ENCODE measurements at regions not wholly inside any gene's neighbourhood (a gene's known extent, or its start where the extent isn't known, plus 50 kb on each side); places are given as distances from the start of the nearest gene placed in this dataset.

DNA sequence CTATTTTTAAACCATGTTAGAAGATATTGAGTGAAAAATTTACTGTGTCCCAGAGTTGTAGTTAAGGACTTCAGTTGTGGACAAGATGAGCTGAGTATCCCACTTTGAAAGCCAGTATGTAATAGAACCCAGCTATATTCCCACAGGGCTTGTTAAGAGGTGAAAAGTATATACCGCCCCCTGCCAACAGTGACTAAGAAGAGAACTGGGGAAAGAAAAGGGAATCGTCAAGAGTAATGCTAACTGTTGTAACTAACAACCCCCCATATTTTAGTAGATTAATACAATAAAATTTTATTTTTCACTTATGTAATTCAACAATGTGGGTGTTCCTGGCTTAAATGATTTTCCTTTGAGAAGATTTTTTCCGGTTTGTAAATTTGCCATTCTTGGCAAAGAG, 250.4 kb upstream of the GIMD1 start:
- no peaks in the 10 kb centered on the region for H3K27me3 Mint-ChIP-seq (ENCODE audit: insufficient read depth, low read depth, poor library complexity)
- no peak overlapping the region for H3K27ac Mint-ChIP-seq
- no peak overlapping the region for H2AFZ ChIP-seq
- peak; percentile 87 for ATAC-seq
- H3K9me3 Mint-ChIP-seq = no peaks in the 10 kb centered on the region
- H3K27ac ChIP-seq (ENCODE audit: low read depth) = no peak overlapping the region
- DNase-seq (ENCODE audit: low spot score) = peak; percentile 66
- no peaks in the 10 kb centered on the region for H3K9me2 ChIP-seq (ENCODE audit: insufficient read depth)
- peaks cover 8% of the 10 kb centered on the region; the same call in 2 of the 3 replicates for H3K4me1 Mint-ChIP-seq
- no peaks in the 10 kb centered on the region for H4K20me1 ChIP-seq (replicated peaks; ENCODE audit: insufficient read depth)
- H3K36me3 ChIP-seq (ENCODE audit: insufficient read depth) = no peaks in the 10 kb centered on the region
- H3K36me3 Mint-ChIP-seq (ENCODE audit: low read depth) = no peaks in the 10 kb centered on the region
- no peak overlapping the region for H3K4me3 ChIP-seq
- H3K27me3 ChIP-seq (ENCODE audit: insufficient read depth) = no peaks in the 10 kb centered on the region
- H3K4me1 ChIP-seq (ENCODE audit: insufficient read depth) = no peaks in the 10 kb centered on the region; the same call in 1 of the 2 replicates
- no peaks in the 10 kb centered on the region for H3F3A ChIP-seq (replicated peaks; ENCODE audit: low read depth)
- TF ChIP-seq, protein P1, sequence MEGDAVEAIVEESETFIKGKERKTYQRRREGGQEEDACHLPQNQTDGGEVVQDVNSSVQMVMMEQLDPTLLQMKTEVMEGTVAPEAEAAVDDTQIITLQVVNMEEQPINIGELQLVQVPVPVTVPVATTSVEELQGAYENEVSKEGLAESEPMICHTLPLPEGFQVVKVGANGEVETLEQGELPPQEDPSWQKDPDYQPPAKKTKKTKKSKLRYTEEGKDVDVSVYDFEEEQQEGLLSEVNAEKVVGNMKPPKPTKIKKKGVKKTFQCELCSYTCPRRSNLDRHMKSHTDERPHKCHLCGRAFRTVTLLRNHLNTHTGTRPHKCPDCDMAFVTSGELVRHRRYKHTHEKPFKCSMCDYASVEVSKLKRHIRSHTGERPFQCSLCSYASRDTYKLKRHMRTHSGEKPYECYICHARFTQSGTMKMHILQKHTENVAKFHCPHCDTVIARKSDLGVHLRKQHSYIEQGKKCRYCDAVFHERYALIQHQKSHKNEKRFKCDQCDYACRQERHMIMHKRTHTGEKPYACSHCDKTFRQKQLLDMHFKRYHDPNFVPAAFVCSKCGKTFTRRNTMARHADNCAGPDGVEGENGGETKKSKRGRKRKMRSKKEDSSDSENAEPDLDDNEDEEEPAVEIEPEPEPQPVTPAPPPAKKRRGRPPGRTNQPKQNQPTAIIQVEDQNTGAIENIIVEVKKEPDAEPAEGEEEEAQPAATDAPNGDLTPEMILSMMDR (conservative IDR thresholded peaks at IDR 0.05; ENCODE audit: low read depth in 2 of 2) = peak; percentile 55 to 61
- TF ChIP-seq CREB1 (CRISPR knock-in tag; IDR thresholded peaks at IDR 0.05; ENCODE audit: low read depth) (no peak), EZH2 (IDR thresholded peaks at IDR 0.05; ENCODE audit: low read depth, unreplicated experiment) (no peak)
- H3K4me2 ChIP-seq = no peak overlapping the region
- H3K4me3 Mint-ChIP-seq = no peak overlapping the region
- H3K79me2 ChIP-seq (replicated peaks; ENCODE audit: insufficient read depth) = no peaks in the 10 kb centered on the region

DNA sequence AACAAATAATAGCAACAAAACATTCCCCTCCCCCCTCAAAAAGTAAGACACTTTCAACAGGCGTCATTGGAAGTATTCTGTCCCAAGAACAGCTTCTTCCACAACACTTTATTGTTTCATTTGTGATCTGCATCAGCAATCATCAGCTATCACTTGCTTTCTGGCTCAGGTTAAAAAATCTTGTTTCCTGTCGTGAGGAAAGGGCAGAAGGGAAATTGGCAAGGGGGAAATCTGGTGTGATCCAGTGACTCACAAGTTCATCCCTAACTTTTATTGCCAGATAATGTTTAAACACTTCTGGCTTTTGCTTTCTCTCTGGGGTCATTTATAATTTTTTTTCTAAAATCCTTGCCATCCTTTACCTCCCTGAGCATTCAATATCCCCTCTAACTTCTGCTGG, 247.4 kb upstream of the GIMD1 start:
- Histone ChIP-seq H3K27ac (ENCODE audit: low read depth) (no peak overlapping the region), H3K36me3 (ENCODE audit: insufficient read depth) (no peaks in the 10 kb centered on the region), H3K4me2 (no peak overlapping the region), H3K4me3 (no peak overlapping the region), H3K79me2 (replicated peaks; ENCODE audit: insufficient read depth) (no peaks in the 10 kb centered on the region), H4K20me1 (replicated peaks; ENCODE audit: insufficient read depth) (no peaks in the 10 kb centered on the region), H3F3A (replicated peaks; ENCODE audit: low read depth) (no peaks in the 10 kb centered on the region), H3K27me3 (ENCODE audit: insufficient read depth) (no peaks in the 10 kb centered on the region), H3K4me1 (ENCODE audit: insufficient read depth) (no peaks in the 10 kb centered on the region; the same call in 1 of the 2 replicates), H2AFZ (0 out of 2 replicates have a peak overlapping the region, but pooled peaks have one; percentile 5), H3K9me2 (ENCODE audit: insufficient read depth) (no peaks in the 10 kb centered on the region)
- Mint-ChIP-seq H3K27me3 (ENCODE audit: insufficient read depth, low read depth, poor library complexity) (no peaks in the 10 kb centered on the region), H3K36me3 (ENCODE audit: low read depth) (peaks cover 1% of the 10 kb centered on the region; the same call in 1 of the 3 replicates), H3K27ac (no peak overlapping the region; the same call in 1 of the 2 replicates), H3K4me3 (no peak overlapping the region), H3K9me3 (peaks cover 5% of the 10 kb centered on the region; the same call in 1 of the 3 replicates), H3K4me1 (peaks cover 8% of the 10 kb centered on the region; the same call in 2 of the 3 replicates)
- ATAC-seq = no peak
- no peak for DNase-seq (ENCODE audit: low spot score)
- TF ChIP-seq, protein P2, sequence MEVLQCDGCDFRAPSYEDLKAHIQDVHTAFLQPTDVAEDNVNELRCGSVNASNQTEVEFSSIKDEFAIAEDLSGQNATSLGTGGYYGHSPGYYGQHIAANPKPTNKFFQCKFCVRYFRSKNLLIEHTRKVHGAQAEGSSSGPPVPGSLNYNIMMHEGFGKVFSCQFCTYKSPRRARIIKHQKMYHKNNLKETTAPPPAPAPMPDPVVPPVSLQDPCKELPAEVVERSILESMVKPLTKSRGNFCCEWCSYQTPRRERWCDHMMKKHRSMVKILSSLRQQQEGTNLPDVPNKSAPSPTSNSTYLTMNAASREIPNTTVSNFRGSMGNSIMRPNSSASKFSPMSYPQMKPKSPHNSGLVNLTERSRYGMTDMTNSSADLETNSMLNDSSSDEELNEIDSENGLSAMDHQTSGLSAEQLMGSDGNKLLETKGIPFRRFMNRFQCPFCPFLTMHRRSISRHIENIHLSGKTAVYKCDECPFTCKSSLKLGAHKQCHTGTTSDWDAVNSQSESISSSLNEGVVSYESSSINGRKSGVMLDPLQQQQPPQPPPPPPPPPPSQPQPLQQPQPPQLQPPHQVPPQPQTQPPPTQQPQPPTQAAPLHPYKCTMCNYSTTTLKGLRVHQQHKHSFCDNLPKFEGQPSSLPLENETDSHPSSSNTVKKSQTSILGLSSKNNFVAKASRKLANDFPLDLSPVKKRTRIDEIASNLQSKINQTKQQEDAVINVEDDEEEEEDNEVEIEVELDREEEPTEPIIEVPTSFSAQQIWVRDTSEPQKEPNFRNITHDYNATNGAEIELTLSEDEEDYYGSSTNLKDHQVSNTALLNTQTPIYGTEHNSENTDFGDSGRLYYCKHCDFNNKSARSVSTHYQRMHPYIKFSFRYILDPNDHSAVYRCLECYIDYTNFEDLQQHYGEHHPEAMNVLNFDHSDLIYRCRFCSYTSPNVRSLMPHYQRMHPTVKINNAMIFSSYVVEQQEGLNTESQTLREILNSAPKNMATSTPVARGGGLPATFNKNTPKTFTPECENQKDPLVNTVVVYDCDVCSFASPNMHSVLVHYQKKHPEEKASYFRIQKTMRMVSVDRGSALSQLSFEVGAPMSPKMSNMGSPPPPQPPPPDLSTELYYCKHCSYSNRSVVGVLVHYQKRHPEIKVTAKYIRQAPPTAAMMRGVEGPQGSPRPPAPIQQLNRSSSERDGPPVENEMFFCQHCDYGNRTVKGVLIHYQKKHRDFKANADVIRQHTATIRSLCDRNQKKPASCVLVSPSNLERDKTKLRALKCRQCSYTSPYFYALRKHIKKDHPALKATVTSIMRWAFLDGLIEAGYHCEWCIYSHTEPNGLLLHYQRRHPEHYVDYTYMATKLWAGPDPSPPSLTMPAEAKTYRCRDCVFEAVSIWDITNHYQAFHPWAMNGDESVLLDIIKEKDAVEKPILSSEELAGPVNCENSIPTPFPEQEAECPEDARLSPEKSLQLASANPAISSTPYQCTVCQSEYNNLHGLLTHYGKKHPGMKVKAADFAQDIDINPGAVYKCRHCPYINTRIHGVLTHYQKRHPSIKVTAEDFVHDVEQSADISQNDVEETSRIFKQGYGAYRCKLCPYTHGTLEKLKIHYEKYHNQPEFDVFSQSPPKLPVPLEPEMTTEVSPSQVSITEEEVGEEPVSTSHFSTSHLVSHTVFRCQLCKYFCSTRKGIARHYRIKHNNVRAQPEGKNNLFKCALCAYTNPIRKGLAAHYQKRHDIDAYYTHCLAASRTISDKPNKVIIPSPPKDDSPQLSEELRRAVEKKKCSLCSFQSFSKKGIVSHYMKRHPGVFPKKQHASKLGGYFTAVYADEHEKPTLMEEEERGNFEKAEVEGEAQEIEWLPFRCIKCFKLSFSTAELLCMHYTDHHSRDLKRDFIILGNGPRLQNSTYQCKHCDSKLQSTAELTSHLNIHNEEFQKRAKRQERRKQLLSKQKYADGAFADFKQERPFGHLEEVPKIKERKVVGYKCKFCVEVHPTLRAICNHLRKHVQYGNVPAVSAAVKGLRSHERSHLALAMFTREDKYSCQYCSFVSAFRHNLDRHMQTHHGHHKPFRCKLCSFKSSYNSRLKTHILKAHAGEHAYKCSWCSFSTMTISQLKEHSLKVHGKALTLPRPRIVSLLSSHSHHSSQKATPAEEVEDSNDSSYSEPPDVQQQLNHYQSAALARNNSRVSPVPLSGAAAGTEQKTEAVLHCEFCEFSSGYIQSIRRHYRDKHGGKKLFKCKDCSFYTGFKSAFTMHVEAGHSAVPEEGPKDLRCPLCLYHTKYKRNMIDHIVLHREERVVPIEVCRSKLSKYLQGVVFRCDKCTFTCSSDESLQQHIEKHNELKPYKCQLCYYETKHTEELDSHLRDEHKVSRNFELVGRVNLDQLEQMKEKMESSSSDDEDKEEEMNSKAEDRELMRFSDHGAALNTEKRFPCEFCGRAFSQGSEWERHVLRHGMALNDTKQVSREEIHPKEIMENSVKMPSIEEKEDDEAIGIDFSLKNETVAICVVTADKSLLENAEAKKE (CRISPR knock-in tag; IDR thresholded peaks at IDR 0.05) = no peak
- TF ChIP-seq ZNF114 (CRISPR knock-in tag; IDR thresholded peaks at IDR 0.05) (no peak), EZH2phosphoT487 (IDR thresholded peaks at IDR 0.05; ENCODE audit: unreplicated experiment) (no peak), CREB1 (CRISPR knock-in tag; IDR thresholded peaks at IDR 0.05; ENCODE audit: low read depth) (no peak), EZH2 (IDR thresholded peaks at IDR 0.05; ENCODE audit: low read depth, unreplicated experiment) (no peak), JUNB (IDR thresholded peaks at IDR 0.05; ENCODE audit: unreplicated experiment) (no peak)
- TF ChIP-seq, protein P3, sequence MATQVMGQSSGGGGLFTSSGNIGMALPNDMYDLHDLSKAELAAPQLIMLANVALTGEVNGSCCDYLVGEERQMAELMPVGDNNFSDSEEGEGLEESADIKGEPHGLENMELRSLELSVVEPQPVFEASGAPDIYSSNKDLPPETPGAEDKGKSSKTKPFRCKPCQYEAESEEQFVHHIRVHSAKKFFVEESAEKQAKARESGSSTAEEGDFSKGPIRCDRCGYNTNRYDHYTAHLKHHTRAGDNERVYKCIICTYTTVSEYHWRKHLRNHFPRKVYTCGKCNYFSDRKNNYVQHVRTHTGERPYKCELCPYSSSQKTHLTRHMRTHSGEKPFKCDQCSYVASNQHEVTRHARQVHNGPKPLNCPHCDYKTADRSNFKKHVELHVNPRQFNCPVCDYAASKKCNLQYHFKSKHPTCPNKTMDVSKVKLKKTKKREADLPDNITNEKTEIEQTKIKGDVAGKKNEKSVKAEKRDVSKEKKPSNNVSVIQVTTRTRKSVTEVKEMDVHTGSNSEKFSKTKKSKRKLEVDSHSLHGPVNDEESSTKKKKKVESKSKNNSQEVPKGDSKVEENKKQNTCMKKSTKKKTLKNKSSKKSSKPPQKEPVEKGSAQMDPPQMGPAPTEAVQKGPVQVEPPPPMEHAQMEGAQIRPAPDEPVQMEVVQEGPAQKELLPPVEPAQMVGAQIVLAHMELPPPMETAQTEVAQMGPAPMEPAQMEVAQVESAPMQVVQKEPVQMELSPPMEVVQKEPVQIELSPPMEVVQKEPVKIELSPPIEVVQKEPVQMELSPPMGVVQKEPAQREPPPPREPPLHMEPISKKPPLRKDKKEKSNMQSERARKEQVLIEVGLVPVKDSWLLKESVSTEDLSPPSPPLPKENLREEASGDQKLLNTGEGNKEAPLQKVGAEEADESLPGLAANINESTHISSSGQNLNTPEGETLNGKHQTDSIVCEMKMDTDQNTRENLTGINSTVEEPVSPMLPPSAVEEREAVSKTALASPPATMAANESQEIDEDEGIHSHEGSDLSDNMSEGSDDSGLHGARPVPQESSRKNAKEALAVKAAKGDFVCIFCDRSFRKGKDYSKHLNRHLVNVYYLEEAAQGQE (IDR thresholded peaks at IDR 0.05; ENCODE audit: unreplicated experiment) = no peak
- TF ChIP-seq, protein P4, sequence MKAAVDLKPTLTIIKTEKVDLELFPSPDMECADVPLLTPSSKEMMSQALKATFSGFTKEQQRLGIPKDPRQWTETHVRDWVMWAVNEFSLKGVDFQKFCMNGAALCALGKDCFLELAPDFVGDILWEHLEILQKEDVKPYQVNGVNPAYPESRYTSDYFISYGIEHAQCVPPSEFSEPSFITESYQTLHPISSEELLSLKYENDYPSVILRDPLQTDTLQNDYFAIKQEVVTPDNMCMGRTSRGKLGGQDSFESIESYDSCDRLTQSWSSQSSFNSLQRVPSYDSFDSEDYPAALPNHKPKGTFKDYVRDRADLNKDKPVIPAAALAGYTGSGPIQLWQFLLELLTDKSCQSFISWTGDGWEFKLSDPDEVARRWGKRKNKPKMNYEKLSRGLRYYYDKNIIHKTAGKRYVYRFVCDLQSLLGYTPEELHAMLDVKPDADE (IDR thresholded peaks at IDR 0.05) = no peak

Data from GM23338 (cell line).